ENCODE measurements at regions not wholly inside any gene's neighbourhood (a gene's known extent, or its start where the extent isn't known, plus 50 kb on each side); places are given as distances from the start of the nearest gene placed in this dataset.

- TF ChIP-seq, protein P1, sequence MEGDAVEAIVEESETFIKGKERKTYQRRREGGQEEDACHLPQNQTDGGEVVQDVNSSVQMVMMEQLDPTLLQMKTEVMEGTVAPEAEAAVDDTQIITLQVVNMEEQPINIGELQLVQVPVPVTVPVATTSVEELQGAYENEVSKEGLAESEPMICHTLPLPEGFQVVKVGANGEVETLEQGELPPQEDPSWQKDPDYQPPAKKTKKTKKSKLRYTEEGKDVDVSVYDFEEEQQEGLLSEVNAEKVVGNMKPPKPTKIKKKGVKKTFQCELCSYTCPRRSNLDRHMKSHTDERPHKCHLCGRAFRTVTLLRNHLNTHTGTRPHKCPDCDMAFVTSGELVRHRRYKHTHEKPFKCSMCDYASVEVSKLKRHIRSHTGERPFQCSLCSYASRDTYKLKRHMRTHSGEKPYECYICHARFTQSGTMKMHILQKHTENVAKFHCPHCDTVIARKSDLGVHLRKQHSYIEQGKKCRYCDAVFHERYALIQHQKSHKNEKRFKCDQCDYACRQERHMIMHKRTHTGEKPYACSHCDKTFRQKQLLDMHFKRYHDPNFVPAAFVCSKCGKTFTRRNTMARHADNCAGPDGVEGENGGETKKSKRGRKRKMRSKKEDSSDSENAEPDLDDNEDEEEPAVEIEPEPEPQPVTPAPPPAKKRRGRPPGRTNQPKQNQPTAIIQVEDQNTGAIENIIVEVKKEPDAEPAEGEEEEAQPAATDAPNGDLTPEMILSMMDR (IDR thresholded peaks at IDR 0.05): no peak
- TF ChIP-seq POLR2A (IDR thresholded peaks at IDR 0.05): no peak
Observed at GRCh38 chr6:146905181-146905704, 299.0 kb upstream of the STXBP5 start.
